ENCODE measurements at regions not wholly inside any gene's neighbourhood (a gene's known extent, or its start where the extent isn't known, plus 50 kb on each side); places are given as distances from the start of the nearest gene placed in this dataset.

DNA sequence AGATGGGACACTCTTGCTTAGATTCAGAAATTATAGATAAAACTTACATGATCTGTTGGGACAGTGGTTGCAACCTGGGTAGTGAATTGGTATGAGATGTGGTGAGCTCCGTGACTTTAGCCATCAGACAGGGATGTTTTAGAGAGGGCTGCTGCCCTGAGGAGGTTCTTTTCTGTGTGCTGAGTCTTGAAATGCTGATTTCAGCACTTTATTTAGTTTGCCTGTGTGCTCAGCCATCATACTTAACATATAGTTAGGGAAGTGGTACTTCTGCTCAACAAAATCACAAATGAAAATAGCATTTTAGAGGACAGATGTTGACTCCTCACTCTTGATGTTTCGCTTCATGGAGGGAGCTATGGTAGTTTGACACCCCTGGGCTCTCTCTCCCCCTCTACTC, 95.9 kb upstream of the CDH13 start:
- no peak for DNase-seq (ENCODE audit: insufficient read length, low spot score)
- TF ChIP-seq TAF1 (IDR thresholded peaks at IDR 0.05; ENCODE audit: low read depth, low read length) (no peak), POU2F2 (IDR thresholded peaks at IDR 0.05; ENCODE audit: low read depth, low read length) (no peak), PAX5 (IDR thresholded peaks at IDR 0.05; ENCODE audit: insufficient read depth, low read length, severe bottlenecking) (no peak), POLR2A (IDR thresholded peaks at IDR 0.05; ENCODE audit: low read depth, low read length) (no peak), SPI1 (IDR thresholded peaks at IDR 0.05; ENCODE audit: low read depth, low read length) (no peak), POLR2AphosphoS5 (IDR thresholded peaks at IDR 0.05; ENCODE audit: low read depth, low read length) (no peak)
- no peak for FAIRE-seq

GRCh38 chr16:82527101-82527500, 99.7 kb upstream of the CDH13 start:
- no peak for TF ChIP-seq POLR2AphosphoS5 (IDR thresholded peaks at IDR 0.05; ENCODE audit: low read depth, low read length)
- TF ChIP-seq POU2F2 (IDR thresholded peaks at IDR 0.05; ENCODE audit: low read depth, low read length) = no peak
- no peak for TF ChIP-seq PAX5 (IDR thresholded peaks at IDR 0.05; ENCODE audit: insufficient read depth, low read length, severe bottlenecking)
- no peak for TF ChIP-seq POLR2A (IDR thresholded peaks at IDR 0.05; ENCODE audit: low read depth, low read length)
- no peak for TF ChIP-seq SPI1 (IDR thresholded peaks at IDR 0.05; ENCODE audit: low read depth, low read length)
- no peak for TF ChIP-seq TAF1 (IDR thresholded peaks at IDR 0.05; ENCODE audit: low read depth, low read length)
- FAIRE-seq (no peak), DNase-seq (ENCODE audit: insufficient read length, low spot score) (no peak)

- DNase-seq (ENCODE audit: insufficient read length, low spot score) = no peak
- TF ChIP-seq POLR2A (IDR thresholded peaks at IDR 0.05; ENCODE audit: low read depth, low read length) (no peak), TAF1 (IDR thresholded peaks at IDR 0.05; ENCODE audit: low read depth, low read length) (no peak), PAX5 (IDR thresholded peaks at IDR 0.05; ENCODE audit: insufficient read depth, low read length, severe bottlenecking) (no peak), SPI1 (IDR thresholded peaks at IDR 0.05; ENCODE audit: low read depth, low read length) (no peak), POU2F2 (IDR thresholded peaks at IDR 0.05; ENCODE audit: low read depth, low read length) (no peak), POLR2AphosphoS5 (IDR thresholded peaks at IDR 0.05; ENCODE audit: low read depth, low read length) (no peak)
- FAIRE-seq = no peak
Measured at GRCh38 chr16:82524976-82525375, 101.8 kb upstream of the CDH13 start.

DNA sequence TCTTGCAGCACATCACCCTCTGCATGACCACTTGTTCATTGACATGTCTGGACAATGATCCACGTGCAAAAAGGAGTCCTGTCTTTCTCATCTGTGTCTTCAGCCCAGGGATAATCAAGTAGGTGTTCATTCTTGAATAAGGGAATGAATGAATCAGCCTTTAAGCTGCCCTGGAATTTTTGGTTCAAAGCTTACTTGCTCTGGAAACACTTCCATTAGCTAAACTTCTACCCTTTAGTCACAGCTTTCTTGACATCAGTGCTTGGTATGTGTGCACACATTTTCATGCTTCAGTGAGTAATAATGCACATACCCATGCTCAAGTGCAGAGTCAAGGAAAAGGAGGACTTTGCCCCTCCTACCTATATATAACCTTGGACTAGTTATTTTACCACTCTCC, 103.0 kb upstream of the CDH13 start:
- TF ChIP-seq POLR2A (IDR thresholded peaks at IDR 0.05; ENCODE audit: low read depth, low read length) (no peak), POLR2AphosphoS5 (IDR thresholded peaks at IDR 0.05; ENCODE audit: low read depth, low read length) (no peak), TAF1 (IDR thresholded peaks at IDR 0.05; ENCODE audit: low read depth, low read length) (no peak), PAX5 (IDR thresholded peaks at IDR 0.05; ENCODE audit: insufficient read depth, low read length, severe bottlenecking) (no peak), POU2F2 (IDR thresholded peaks at IDR 0.05; ENCODE audit: low read depth, low read length) (no peak), SPI1 (IDR thresholded peaks at IDR 0.05; ENCODE audit: low read depth, low read length) (no peak)
- FAIRE-seq = no peak
- no peak for DNase-seq (ENCODE audit: insufficient read length, low spot score)

GRCh38 chr16:82522026-82522425, 104.7 kb upstream of the CDH13 start:
- no peak for FAIRE-seq
- DNase-seq (ENCODE audit: insufficient read length, low spot score) = no peak
- TF ChIP-seq POLR2A (IDR thresholded peaks at IDR 0.05; ENCODE audit: low read depth, low read length) (no peak), TAF1 (IDR thresholded peaks at IDR 0.05; ENCODE audit: low read depth, low read length) (no peak), POU2F2 (IDR thresholded peaks at IDR 0.05; ENCODE audit: low read depth, low read length) (no peak), POLR2AphosphoS5 (IDR thresholded peaks at IDR 0.05; ENCODE audit: low read depth, low read length) (no peak)

DNA sequence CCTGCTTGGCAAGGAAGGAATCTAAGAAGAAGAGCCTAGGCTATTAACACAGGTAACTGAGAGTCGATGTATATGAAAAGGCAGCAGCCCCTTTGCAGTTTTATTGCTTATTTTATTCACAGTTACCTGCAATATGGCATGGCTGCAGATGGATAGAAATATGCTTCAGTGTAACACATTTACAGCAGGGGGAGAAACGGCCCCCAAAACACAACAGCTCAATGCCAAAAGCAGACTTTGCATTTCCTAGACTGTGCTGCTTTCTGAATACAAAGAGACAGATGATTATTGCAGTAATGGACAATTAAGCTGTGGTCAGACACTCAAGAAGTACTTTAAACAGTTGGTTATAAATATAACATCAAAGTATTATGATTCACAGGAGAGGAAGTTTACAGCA, 108.0 kb upstream of the CDH13 start:
- FAIRE-seq (no peak), DNase-seq (ENCODE audit: insufficient read length, low spot score) (no peak)
- no peak for TF ChIP-seq POLR2A (IDR thresholded peaks at IDR 0.05; ENCODE audit: low read depth, low read length)

DNA sequence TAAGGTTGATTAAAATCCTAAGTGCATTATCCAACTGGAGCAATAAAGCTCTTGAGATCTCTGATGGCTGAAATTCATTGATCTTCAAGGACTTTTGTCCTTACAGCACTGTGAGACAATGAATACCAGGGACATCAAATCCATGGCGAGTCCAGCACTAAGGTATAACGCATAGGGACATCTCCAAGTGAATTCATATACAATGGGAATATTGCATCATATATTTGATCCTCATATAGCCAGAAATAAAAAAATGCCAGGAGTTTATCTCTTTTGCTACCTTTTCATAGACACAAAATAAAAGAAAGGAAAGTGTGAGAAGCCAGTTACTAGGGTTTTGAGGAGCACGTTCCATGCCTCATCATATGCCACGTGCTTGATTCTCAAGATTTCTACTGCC, 112.5 kb upstream of the CDH13 start:
- DNase-seq (ENCODE audit: insufficient read length, low spot score) (no peak), FAIRE-seq (no peak)
- TF ChIP-seq POU2F2 (IDR thresholded peaks at IDR 0.05; ENCODE audit: low read depth, low read length) (no peak), POLR2A (IDR thresholded peaks at IDR 0.05; ENCODE audit: low read depth, low read length) (no peak), SPI1 (IDR thresholded peaks at IDR 0.05; ENCODE audit: low read depth, low read length) (no peak), POLR2AphosphoS5 (IDR thresholded peaks at IDR 0.05; ENCODE audit: low read depth, low read length) (no peak), TAF1 (IDR thresholded peaks at IDR 0.05; ENCODE audit: low read depth, low read length) (no peak), PAX5 (IDR thresholded peaks at IDR 0.05; ENCODE audit: insufficient read depth, low read length, severe bottlenecking) (no peak)

GRCh38 chr16:82510789-82511305, 115.9 kb upstream of the CDH13 start:
- DNase-seq (ENCODE audit: insufficient read length, low spot score) (no peak), FAIRE-seq (no peak)
- TF ChIP-seq POLR2A (IDR thresholded peaks at IDR 0.05; ENCODE audit: low read depth, low read length) (no peak), POLR2AphosphoS5 (IDR thresholded peaks at IDR 0.05; ENCODE audit: low read depth, low read length) (no peak), SPI1 (IDR thresholded peaks at IDR 0.05; ENCODE audit: low read depth, low read length) (no peak), PAX5 (IDR thresholded peaks at IDR 0.05; ENCODE audit: insufficient read depth, low read length, severe bottlenecking) (no peak), POU2F2 (IDR thresholded peaks at IDR 0.05; ENCODE audit: low read depth, low read length) (no peak), TAF1 (IDR thresholded peaks at IDR 0.05; ENCODE audit: low read depth, low read length) (no peak)

DNA sequence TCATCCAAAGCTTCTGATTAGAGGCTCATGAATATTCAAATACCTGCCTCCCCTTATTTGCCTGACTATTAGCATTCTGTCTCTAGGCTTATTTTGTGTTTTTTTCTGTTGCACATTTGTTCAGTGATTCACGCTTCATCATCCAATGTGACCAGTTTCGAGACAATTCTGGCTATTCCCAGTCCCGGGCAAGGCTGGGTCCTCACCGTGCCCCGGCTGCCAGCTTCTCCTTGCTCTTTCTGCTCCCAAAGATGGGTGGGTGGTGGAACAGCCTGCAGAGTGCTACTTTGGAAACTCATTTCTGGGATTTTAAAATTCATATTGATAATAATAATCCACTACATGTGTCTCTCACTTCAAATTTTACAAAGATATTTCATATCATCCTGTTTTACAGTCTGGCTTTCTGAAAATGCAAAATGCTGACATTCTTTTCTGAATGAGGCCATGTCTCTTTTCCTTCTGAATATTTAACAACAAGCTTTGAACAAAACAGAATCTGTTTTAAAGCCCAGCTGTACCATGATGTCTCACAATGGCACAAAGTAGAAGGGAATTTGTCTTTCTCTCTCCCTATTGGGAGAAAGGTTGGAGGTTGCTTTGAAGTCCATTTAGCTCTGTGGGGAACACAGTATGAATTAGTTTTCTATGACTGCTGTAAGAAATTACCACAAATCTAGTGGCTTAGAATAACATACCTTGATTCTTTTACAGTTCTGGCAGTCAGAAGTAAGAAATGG, 116.9 kb upstream of the CDH13 start:
- DNase-seq (ENCODE audit: insufficient read length, low spot score) (no peak), FAIRE-seq (no peak)
- no peak for TF ChIP-seq POLR2A (IDR thresholded peaks at IDR 0.05; ENCODE audit: low read depth, low read length)
- TF ChIP-seq POU2F2 (IDR thresholded peaks at IDR 0.05; ENCODE audit: low read depth, low read length) = no peak
- no peak for TF ChIP-seq PAX5 (IDR thresholded peaks at IDR 0.05; ENCODE audit: insufficient read depth, low read length, severe bottlenecking)
- no peak for TF ChIP-seq POLR2AphosphoS5 (IDR thresholded peaks at IDR 0.05; ENCODE audit: low read depth, low read length)
- TF ChIP-seq SPI1 (IDR thresholded peaks at IDR 0.05; ENCODE audit: low read depth, low read length) = no peak
- TF ChIP-seq TAF1 (IDR thresholded peaks at IDR 0.05; ENCODE audit: low read depth, low read length) = no peak
